ENCODE measurements at regions not wholly inside any gene's neighbourhood (a gene's known extent, or its start where the extent isn't known, plus 50 kb on each side); places are given as distances from the start of the nearest gene placed in this dataset.

GRCh38 chr2:20539776-20540586 is 93.1 kb downstream of the RHOB start:
- no peak for DNase-seq (ENCODE audit: low spot score)

DNA sequence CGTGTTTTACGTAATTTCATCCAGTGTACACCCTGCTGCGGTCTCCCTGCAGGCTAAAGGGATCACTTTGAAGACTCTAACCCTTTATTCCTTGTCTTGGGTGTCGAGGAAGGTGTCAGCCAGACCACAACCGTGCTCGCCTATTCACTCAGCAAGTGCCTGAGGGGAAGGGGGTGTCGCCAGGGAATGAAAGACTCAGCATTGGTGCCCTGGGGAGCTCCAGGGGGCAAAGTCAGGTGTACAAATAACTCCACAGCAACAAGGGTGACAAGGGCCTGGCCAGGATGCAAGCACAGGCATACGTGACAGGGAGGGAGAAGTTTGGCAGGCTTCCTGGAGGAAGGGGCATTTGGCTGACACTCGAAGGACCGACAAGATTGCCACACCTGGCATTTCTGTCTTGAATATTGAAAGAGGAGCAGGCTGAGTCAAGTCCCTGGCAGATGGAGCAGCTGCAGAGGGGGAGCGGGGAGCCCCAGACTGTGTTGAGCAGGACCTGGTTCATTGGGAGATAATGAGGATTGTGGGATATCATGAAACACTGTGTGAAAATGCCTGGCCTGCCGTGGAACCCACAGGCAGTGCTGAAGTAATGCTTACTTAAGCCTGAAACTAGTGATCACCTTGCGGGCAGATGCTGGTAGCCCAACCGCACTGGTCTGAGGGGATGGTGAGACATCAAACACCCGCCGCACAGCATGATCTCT is 93.9 kb downstream of the RHOB start:
- no peak for DNase-seq (ENCODE audit: low spot score)

DNA sequence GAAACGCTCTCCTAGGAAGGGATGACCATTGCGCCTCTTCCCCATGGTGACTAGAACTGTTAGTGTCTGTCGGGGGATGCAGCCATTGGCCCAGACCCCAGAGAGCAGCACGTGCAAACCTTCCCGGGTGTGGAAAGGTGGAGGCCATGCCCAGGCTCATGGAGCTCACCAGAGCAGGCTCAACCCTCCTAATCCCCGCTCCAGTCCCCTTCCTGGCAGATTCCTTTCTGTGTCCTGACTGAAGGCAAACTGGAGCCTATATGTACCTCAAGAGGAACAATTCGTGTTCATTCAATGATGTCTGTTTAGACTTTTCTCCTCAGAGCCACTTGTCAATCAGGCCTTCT is 94.4 kb downstream of the RHOB start:
- DNase-seq (ENCODE audit: low spot score), result no peak

DNA sequence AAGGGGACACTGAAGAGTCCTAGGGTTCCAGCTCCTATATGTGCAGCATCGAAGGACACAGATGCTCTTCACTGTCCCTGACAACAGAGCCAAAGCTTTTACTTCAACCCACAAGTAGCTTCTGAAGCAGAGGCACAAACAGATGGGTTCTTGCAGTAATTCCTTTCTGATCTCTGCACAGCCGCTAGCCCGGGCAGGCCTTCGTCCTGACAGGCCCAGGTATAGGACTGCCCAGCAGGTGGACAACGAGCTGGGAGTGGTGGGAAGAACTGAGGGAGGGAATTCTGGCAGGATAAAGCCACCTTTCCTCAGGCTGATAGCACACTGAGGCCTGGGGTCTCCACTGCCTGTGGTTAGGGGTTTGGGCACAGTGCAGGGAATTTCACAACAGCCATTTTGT is 94.8 kb downstream of the RHOB start:
- no peak for DNase-seq (ENCODE audit: low spot score)

DNA sequence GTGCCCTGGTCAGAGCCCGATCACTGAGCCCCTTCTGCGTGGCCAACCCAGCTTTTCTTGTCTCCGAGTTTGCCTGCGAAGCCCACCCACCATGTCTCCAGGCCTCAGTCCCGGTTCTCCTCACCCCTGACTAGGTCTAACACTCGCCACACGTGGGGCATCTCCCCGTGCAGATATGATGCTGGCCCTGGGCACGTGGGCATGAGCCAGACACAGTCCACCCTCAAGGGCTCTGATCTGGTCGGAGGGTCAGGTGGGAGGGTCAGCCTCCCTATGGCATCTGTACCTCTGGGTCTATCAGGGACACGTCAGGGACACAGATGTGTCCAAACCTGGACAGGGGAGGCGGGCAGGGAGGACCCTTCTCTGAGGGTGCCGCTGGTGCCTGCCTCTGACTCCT is 95.4 kb downstream of the RHOB start:
- no peak for DNase-seq (ENCODE audit: low spot score)

DNA sequence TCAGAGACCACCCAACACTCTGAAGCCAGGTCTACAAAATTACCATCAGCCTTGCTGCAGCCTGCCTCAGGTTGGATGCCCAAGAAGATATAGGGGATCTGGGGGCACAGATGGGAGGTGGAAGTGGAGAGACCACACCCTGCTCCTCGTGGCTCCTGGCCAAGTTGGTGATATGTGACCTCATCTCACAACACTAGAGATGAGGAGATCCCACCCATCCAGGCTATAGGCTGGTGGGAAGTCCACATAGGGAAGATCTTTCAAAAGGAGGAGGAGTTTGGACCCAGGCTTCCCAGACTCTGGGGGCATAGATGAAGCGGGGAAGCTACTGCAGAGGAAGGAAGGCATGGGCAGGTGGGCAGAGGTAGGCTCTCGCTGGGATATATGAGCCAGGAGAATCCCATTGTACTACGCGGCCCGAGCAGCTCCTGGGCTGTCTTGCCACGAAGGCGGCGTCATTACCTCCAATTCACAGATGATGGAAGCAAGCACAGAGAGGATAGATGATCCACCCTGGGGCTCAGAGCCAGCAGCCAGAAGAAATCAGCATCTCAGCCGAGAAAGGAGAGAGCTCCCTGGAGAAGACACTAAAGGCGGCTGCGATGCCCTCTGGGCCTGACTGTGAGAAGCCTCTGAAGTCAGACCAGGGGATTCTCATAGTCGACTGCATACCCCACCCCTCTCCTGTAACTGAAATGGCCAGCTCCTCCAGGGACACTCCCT is 96.0 kb downstream of the RHOB start:
- DNase-seq (ENCODE audit: low spot score), result no peak

DNA sequence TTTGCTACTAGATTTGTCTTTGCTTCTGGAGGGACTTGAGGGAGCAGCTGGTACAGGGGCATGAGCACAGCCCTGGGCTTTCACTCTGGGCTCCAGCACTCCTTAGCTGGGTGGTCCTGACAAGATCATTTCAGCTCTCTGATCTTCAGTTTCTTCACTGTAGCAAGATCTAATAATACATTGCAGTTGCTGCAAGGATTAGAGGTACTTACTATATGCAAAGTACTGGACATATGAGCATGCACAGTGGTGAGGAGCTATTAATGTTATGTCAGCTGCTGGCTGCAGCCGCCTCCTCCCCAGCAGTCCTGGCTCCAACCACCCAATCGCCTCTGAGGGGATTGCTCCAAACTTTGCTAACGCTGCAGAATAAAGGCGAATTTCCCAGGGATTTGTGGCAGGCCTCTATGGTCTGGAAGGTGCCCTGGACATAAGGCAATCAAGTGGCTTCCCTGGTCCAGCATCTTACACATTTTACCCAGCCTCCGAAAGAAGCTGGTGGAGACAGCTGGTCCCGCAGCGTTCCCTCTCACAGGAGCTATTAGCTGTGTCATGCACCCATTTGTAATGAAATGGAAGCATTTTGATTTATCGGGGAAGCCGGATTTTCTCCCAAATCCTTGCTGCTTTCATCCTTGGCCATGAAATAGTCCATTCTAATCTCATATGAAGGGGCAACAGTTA is 96.7 kb downstream of the RHOB start:
- DNase-seq (ENCODE audit: low spot score), result no peak

GRCh38 chr2:20544153-20544747 is 97.4 kb downstream of the RHOB start:
- no peak for DNase-seq (ENCODE audit: low spot score)

DNA sequence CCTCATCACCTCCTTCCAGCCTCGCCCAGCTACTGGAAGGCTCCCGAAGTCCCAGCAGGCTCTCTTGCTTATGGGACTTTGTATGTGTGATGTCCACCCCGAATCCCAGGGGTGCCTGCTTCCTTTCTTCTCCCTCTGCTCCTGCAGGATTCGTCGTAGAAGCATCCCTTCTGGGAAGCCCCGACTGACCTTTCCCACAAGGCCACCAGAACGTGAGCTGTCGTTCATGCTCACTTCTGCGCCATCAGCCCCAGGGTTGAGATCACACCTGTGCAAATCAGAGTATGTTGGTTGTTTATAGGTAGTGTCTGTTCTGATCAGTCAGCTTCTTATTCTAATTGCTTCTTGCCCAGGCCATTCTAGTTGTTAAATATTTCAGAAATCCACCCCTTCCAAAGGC is 101.8 kb downstream of the HS1BP3 start:
- no peak for DNase-seq (ENCODE audit: low spot score)

DNA sequence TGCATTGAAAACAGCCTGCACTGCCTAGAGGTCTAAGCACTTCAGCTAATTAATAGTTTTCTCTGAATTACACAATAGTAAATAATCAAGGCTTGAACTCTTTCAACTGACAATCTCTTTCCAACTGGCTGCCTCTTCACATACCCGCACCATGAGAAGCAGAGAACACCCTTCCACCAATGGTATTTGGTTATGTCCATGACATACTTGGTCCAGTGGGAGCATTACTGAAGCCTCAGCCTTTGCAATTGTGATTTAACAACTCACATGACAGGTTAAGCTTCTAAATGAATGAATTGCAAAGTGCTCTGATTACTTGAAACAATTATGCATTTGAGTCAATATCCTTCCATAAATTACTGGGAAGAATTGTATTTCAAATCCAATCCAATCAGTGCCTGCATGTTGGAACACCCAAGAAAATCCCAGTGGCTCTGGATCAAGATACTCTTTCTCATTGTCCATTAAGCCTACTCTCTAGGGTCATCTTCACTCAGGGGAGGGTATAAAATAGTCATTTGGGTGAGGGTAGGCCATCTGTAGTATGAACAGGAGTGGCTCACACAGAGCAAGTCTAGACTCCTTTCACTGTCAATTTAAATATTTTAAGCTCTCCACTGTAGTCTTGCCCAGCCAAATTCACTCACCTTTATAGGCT is 101.1 kb downstream of the HS1BP3 start:
- DNase-seq (ENCODE audit: low spot score), result no peak

- no peak for DNase-seq (ENCODE audit: low spot score)
Observed at GRCh38 chr2:20551260-20551944, 99.5 kb downstream of the HS1BP3 start.

DNA sequence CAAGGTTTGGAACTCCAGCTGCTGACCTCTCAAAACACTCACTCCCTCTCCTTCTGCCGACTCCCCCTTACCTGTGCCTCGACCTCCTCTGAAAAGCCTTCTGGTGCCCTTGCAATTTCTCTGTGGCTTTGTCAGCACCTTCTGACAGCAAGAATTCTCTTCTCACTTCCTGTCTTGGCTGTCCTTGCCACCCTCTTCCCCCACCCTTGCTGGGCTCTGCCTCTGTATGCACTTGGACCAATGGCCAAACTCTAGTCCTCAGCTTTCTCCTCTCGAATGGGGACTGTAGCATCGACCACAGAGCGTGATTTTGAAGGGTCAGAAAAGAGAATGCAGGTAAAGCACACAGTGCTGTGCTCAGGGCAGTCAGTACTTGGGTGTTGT is 99.0 kb downstream of the HS1BP3 start:
- DNase-seq (ENCODE audit: low spot score), result no peak

DNA sequence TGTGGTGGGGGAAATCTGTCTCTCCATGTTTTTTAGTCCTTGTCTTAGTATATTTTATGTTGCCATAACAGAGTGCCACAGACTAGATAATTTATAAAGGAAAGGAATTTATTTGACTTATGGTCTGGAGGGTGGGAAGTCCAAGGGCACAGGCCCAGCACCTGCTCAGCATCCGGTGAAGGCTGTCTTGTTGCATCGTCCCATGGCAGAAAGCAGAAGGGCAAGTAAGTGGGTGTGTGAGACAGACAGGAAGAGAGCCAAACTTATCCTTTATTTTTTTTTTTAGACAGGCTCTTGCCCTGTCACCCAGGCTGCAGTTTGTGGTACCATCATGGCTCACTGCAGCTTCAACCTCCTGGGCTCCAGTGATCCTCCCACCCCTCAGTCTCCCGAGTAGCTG is 98.1 kb downstream of the HS1BP3 start:
- DNase-seq (ENCODE audit: low spot score), result no peak

DNA sequence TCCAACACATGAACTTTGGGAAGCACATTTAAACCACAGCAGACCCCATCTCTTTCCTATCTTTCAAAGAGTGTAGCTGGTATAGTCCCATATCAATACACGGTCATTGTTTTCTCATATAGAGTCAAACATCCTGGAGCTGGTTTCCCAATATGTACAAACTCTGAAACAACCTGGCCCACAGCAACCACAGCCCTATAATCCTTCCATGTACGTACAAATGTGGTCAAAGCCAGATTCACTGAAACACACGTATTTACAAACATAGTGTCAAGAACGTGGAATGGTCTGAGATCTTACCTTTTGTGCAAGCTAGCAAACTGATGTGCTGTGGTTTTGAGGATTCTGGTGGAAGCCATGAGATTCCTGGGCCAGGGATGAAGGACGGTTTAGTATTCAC is 97.3 kb downstream of the HS1BP3 start:
- no peak for DNase-seq (ENCODE audit: low spot score)

DNA sequence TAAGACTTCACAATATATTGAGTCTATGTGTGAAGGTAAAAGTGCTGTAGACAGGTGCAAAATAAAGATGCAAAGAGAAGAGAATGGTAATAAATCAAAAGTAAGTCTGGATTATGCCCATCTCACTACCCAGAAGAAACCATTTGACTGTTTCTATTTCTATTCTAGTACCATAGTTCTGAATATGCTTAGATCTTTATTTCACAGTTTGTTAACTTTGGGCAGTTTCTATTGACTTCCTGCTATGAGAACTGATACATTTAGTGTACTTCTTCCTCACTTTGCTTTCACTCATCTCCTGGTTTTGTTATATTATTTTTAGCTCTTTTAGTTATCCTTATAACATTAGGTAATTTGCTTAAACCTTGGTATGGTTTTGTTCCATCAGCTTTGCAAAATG is 94.9 kb downstream of the HS1BP3 start:
- no peak for DNase-seq (ENCODE audit: low spot score)

DNA sequence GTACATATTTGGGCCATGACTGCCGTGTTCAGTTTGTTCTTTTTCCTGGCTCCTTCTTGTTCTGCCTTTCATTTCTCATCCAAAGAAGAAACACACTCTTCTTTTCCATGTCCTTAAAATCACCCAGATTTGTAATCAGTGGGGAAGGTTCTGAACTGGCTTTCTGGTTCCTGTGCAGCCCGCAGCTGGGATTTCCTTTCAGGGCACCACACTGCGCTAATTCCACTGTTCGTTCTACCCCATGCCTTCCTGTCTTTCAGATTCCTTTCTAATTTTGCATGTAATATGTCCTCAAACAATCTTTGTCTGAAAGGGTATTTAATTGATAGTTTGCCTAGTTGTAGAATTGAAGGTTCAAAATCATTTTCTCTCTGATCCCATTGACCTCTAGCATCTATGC is 94.1 kb downstream of the HS1BP3 start:
- DNase-seq (ENCODE audit: low spot score), result no peak

GRCh38 chr2:20557226-20557625 is 93.7 kb downstream of the HS1BP3 start:
- DNase-seq (ENCODE audit: low spot score), result no peak

DNA sequence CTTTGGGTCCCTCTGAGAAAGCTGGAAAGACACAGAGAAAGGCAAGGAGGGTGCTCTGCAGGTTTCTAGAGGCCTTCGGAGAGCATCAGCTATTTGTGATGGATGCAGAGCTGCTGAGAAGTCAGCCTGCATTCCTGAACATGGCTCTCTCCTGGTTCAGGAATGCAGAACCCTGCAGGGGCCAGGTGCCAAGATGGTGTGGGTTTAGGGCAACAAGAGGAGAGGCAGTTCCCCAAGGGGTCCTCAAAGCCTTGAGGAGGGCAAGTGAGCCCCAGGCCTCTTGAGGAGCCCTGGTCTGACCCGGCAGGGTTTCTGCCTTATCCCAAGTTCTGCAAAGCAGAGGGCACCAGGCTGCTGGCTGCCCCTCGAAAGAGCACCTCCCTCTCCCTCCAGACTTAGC is 93.3 kb downstream of the HS1BP3 start:
- no peak for DNase-seq (ENCODE audit: low spot score)

GRCh38 chr2:20558391-20559150 is 92.3 kb downstream of the HS1BP3 start:
- no peak for DNase-seq (ENCODE audit: low spot score)

DNA sequence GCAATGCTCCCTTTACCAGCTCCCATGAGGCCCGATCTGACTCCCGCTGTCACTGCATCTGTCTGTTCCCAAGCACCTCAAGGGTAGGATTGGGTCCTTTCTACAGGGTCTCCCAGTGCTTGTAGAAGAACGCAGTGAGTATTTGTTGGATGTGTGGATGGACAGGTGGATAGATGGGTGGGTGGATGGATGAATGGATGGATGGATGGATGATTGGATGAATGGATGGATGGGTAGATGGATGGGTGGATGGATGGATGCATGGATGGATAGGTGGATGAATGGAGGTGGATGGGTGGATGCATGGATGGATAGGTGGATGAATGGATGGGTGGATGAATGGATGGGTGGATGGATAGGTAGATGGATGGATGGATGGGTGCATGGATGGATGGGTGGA is 91.6 kb downstream of the HS1BP3 start:
- DNase-seq (ENCODE audit: low spot score), result no peak
